ENCODE measurements at regions not wholly inside any gene's neighbourhood (a gene's known extent, or its start where the extent isn't known, plus 50 kb on each side); places are given as distances from the start of the nearest gene placed in this dataset.

DNA sequence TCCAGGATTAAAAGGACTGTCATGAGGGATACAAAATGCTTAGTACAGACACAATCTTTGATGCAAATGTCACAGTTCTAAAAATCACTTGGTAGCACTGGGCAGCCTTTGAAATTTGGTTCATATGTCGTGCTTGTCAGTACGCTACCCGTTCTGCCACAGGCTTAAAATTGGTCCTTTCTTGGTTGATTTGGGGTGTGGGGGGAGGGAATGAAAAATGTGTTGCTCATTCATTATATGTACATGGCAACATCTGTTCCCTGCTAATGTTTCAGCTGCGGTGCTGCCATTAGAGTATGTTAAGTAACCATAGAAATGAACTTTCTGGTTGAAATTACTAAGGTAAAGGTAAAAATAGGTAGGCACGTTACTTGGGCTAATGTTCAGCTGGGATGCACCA, 155.4 kb upstream of the ARHGAP5 start:
- TF ChIP-seq CTCF (IDR thresholded peaks at IDR 0.05 in 4 of 5, conservative IDR thresholded peaks at IDR 0.05 in 1 of 5) (no peak), POLR2A (IDR thresholded peaks at IDR 0.05) (no peak)

Measured in gastrocnemius medialis (tissue), 4 donors.